WTC11 (cell line): ENCODE measurements at regions not wholly inside any gene's neighbourhood (a gene's known extent, or its start where the extent isn't known, plus 50 kb on each side); places are given as distances from the start of the nearest gene placed in this dataset.

Experiments used
- ATAC-seq: fragments of 200-7000 bp; cut with Tn5 transposase; 2 replicates; pipeline ENCODE4 v1.10.0; 2021; ENCODE audit warnings: mild to moderate bottlenecking, moderate library complexity
- CTCF ChIA-PET: fragments of 300-600 bp; sonication (Branson Sonifier 250); formaldehyde crosslinking; loops from one replicate; lab custom pipeline; 2021; ENCODE audit warnings: antibody characterized with exemption; lab: Charles Lee
- POLR2A ChIA-PET: fragments of 350-600 bp; sonication (Branson Sonifier 250); formaldehyde crosslinking; loops from one replicate; lab custom pipeline; 2021; ENCODE audit warnings: antibody characterized with exemption; lab: Charles Lee
- DNase-seq: peaks from one replicate; pipeline ENCODE4 v3.0.0; 2021; ENCODE audit warnings: low spot score
- H3K27ac Mint-ChIP-seq: 2 replicates; pipeline ENCODE4 v1.8.0; 2021; ENCODE audit warnings: mixed read lengths
- H3K27me3 Mint-ChIP-seq: 2 replicates; pipeline ENCODE4 v1.8.0; 2021; ENCODE audit warnings: low read depth, mild to moderate bottlenecking, moderate library complexity, mixed read lengths
- H3K36me3 Mint-ChIP-seq: 2 replicates; pipeline ENCODE4 v1.8.0; 2021; ENCODE audit warnings: mixed read lengths
- H3K4me1 Mint-ChIP-seq: 2 replicates; pipeline ENCODE4 v1.8.0; 2022; ENCODE audit warnings: mixed read lengths
- H3K4me3 Mint-ChIP-seq: 2 replicates; pipeline ENCODE4 v1.8.0; 2021; ENCODE audit warnings: mild to moderate bottlenecking, moderate library complexity, mixed read lengths
- H3K9me3 Mint-ChIP-seq: 2 replicates; pipeline ENCODE4 v1.8.0; 2021; ENCODE audit warnings: mixed read lengths
- ARID4B ChIP-seq: sonication (generic); formaldehyde crosslinking; IDR thresholded peaks from 2 replicates; pipeline ENCODE4 v1.8.0; 2023; ENCODE audit warnings: missing genetic modification reagents, mild to moderate bottlenecking, borderline replicate concordance
- ATF6 ChIP-seq: sonication (generic); formaldehyde crosslinking; IDR thresholded peaks from 2 replicates; pipeline ENCODE4 v1.8.1; 2023; ENCODE audit warnings: mild to moderate bottlenecking, missing genetic modification reagents
- CBFB ChIP-seq: sonication (generic); formaldehyde crosslinking; IDR thresholded peaks from 2 replicates; pipeline ENCODE4 v1.8.1; 2022; ENCODE audit warnings: mild to moderate bottlenecking, low read depth, missing genetic modification reagents
- CREB1 ChIP-seq: sonication (generic); formaldehyde crosslinking; IDR thresholded peaks from 2 replicates; pipeline ENCODE4 v1.8.0; 2023; ENCODE audit warnings: mild to moderate bottlenecking, missing genetic modification reagents
- E2F5 ChIP-seq: sonication (generic); formaldehyde crosslinking; IDR thresholded peaks from 2 replicates; pipeline ENCODE4 v1.8.1; 2022; ENCODE audit warnings: mild to moderate bottlenecking, moderate library complexity, missing genetic modification reagents
- EMX1 ChIP-seq: fragments of 250-450 bp; sonication (Bioruptor Pico); IDR thresholded peaks from 2 replicates; pipeline ENCODE4 v1.8.0; 2021; ENCODE audit warnings: mild to moderate bottlenecking
- ERG ChIP-seq: fragments of 250-450 bp; sonication (Bioruptor Pico); IDR thresholded peaks from 2 replicates; pipeline ENCODE4 v1.8.0; 2021; ENCODE audit warnings: mild to moderate bottlenecking
- FOXJ3 ChIP-seq: sonication (generic); formaldehyde crosslinking; IDR thresholded peaks from 2 replicates; pipeline ENCODE4 v1.9.0; 2021; ENCODE audit warnings: missing genetic modification reagents, mild to moderate bottlenecking, borderline replicate concordance
- FOXP4 ChIP-seq: sonication (generic); formaldehyde crosslinking; IDR thresholded peaks from 2 replicates; pipeline ENCODE4 v1.8.0; 2022; ENCODE audit warnings: mild to moderate bottlenecking, missing genetic modification reagents
- KAT7 ChIP-seq: sonication (generic); formaldehyde crosslinking; IDR thresholded peaks from 2 replicates; pipeline ENCODE4 v1.8.1; 2023; ENCODE audit warnings: missing genetic modification reagents, mild to moderate bottlenecking, borderline replicate concordance
- MAX ChIP-seq: sonication (generic); formaldehyde crosslinking; IDR thresholded peaks from 2 replicates; pipeline ENCODE4 v1.8.0; 2022; ENCODE audit warnings: mild to moderate bottlenecking, missing genetic modification reagents
- NFATC4 ChIP-seq: fragments of 250-450 bp; sonication (Bioruptor Pico); IDR thresholded peaks from 2 replicates; pipeline ENCODE4 v1.9.0; 2021; ENCODE audit warnings: mild to moderate bottlenecking
- NFYB ChIP-seq: sonication (generic); formaldehyde crosslinking; conservative IDR thresholded peaks from 2 replicates; pipeline ENCODE4 v1.8.0; 2022; ENCODE audit warnings: low read depth, missing genetic modification reagents
- NR1H2 ChIP-seq: sonication (generic); formaldehyde crosslinking; IDR thresholded peaks from 2 replicates; pipeline ENCODE4 v1.9.0; 2021; ENCODE audit warnings: mild to moderate bottlenecking, moderate library complexity, missing genetic modification reagents
- PREB ChIP-seq: sonication (generic); formaldehyde crosslinking; IDR thresholded peaks from 2 replicates; pipeline ENCODE4 v1.8.1; 2022; ENCODE audit warnings: mild to moderate bottlenecking, missing genetic modification reagents, moderate library complexity, borderline replicate concordance
- RELA ChIP-seq: sonication (generic); formaldehyde crosslinking; IDR thresholded peaks from 2 replicates; pipeline ENCODE4 v1.8.1; 2022; ENCODE audit warnings: missing genetic modification reagents, mild to moderate bottlenecking, borderline replicate concordance
- RORB ChIP-seq: fragments of 250-450 bp; sonication (Bioruptor Pico); IDR thresholded peaks from 2 replicates; pipeline ENCODE4 v1.9.0; 2021; ENCODE audit warnings: mild to moderate bottlenecking
- SOX15 ChIP-seq: fragments of 250-450 bp; sonication (Bioruptor Pico); IDR thresholded peaks from 2 replicates; pipeline ENCODE4 v1.9.0; 2021; ENCODE audit warnings: mild to moderate bottlenecking
- ZBTB21 ChIP-seq: sonication (generic); formaldehyde crosslinking; IDR thresholded peaks from 2 replicates; pipeline ENCODE4 v1.8.1; 2023; ENCODE audit warnings: mild to moderate bottlenecking, missing genetic modification reagents, borderline replicate concordance
- ZNF138 ChIP-seq: sonication (generic); formaldehyde crosslinking; conservative IDR thresholded peaks from 2 replicates; pipeline ENCODE4 v1.8.1; 2022; ENCODE audit warnings: mild to moderate bottlenecking, moderate library complexity, missing genetic modification reagents
- ZNF263 ChIP-seq: sonication (generic); formaldehyde crosslinking; IDR thresholded peaks from 2 replicates; pipeline ENCODE4 v1.8.1; 2022; ENCODE audit warnings: low read depth, mild to moderate bottlenecking, moderate library complexity, missing genetic modification reagents
- ZNF281 ChIP-seq: sonication (generic); formaldehyde crosslinking; IDR thresholded peaks from 2 replicates; pipeline ENCODE4 v1.8.0; 2023; ENCODE audit warnings: mild to moderate bottlenecking, missing genetic modification reagents
- ZNF423 ChIP-seq: fragments of 250-450 bp; sonication (Bioruptor Pico); IDR thresholded peaks from 2 replicates; pipeline ENCODE4 v2.1.2; 2022; ENCODE audit warnings: mild to moderate bottlenecking, moderate library complexity

- no peak for TF ChIP-seq E2F5 (CRISPR knock-in tag)
- no peak for TF ChIP-seq ERG (CRISPR knock-in tag)
- no peak for TF ChIP-seq FOXJ3
- TF ChIP-seq CREB1 (CRISPR knock-in tag) = no peak
- TF ChIP-seq ZNF423 (CRISPR knock-in tag) = no peak
- TF ChIP-seq ATF6 (CRISPR knock-in tag) = no peak
- no peak for TF ChIP-seq ARID4B (CRISPR knock-in tag)
- TF ChIP-seq CBFB (CRISPR knock-in tag) = no peak
- TF ChIP-seq ZNF138 (CRISPR knock-in tag) = no peak
- TF ChIP-seq ZBTB21 (CRISPR knock-in tag) = no peak
Measured at GRCh38 chr4:28724239-28724638, 1863.6 kb downstream of the STIM2 start (continued).

GRCh38 chr4:28730304-28730703 is 1869.7 kb downstream of the STIM2 start:
- peaks cover 11% of the 10 kb centered on the region; the same call in 1 of the 2 replicates for H3K4me1 Mint-ChIP-seq
- ATAC-seq = peak; percentile 66
- no peak overlapping the region for H3K4me3 Mint-ChIP-seq
- no peak overlapping the region for H3K27ac Mint-ChIP-seq
- no peaks in the 10 kb centered on the region for H3K27me3 Mint-ChIP-seq
- no peak for DNase-seq
- H3K9me3 Mint-ChIP-seq = peaks cover 18% of the 10 kb centered on the region
- POLR2A ChIA-PET = no interaction called here
- CTCF ChIA-PET = interaction anchor here (0.6 to 1.1 kb wide), 3 partner anchors 15 to 92 kb away, joined by 3 to 4 read pairs (median 3); no protein-coding TSS in a partner anchor
- peaks cover 4% of the 10 kb centered on the region; the same call in 1 of the 2 replicates for H3K36me3 Mint-ChIP-seq
- no peak for TF ChIP-seq ZNF138 (CRISPR knock-in tag)
- TF ChIP-seq FOXP4 (CRISPR knock-in tag) = no peak
- TF ChIP-seq RORB (CRISPR knock-in tag) = no peak
- TF ChIP-seq PREB = no peak
- no peak for TF ChIP-seq NR1H2
- TF ChIP-seq NFYB (CRISPR knock-in tag) = no peak
- no peak for TF ChIP-seq ZNF263 (CRISPR knock-in tag)
- no peak for TF ChIP-seq RELA
- TF ChIP-seq KAT7 (CRISPR knock-in tag) = no peak
- TF ChIP-seq SOX15 (CRISPR knock-in tag) = no peak
- TF ChIP-seq EMX1 (CRISPR knock-in tag) = no peak
- TF ChIP-seq MAX (CRISPR knock-in tag) = no peak
- TF ChIP-seq ZNF281 (CRISPR knock-in tag) = no peak
- no peak for TF ChIP-seq NFATC4 (CRISPR knock-in tag)
